CD1c-positive myeloid dendritic cell (primary cell): ENCODE measurements at regions not wholly inside any gene's neighbourhood (a gene's known extent, or its start where the extent isn't known, plus 50 kb on each side); places are given as distances from the start of the nearest gene placed in this dataset.
"Not testable (repeated sequence)": the region's sequence is repeated elsewhere in the genome, so short reads cannot be mapped to it uniquely, and the experiment has no call there.

Experiments
- DNase-seq: peaks from one replicate; pipeline ENCODE4 v3.0.0-alpha.2; 2016; ENCODE audit errors: extremely low spot score

- DNase-seq, result no peak
Measured at GRCh38 chr7:155951554-155952158, 139.4 kb upstream of the SHH start.

DNA sequence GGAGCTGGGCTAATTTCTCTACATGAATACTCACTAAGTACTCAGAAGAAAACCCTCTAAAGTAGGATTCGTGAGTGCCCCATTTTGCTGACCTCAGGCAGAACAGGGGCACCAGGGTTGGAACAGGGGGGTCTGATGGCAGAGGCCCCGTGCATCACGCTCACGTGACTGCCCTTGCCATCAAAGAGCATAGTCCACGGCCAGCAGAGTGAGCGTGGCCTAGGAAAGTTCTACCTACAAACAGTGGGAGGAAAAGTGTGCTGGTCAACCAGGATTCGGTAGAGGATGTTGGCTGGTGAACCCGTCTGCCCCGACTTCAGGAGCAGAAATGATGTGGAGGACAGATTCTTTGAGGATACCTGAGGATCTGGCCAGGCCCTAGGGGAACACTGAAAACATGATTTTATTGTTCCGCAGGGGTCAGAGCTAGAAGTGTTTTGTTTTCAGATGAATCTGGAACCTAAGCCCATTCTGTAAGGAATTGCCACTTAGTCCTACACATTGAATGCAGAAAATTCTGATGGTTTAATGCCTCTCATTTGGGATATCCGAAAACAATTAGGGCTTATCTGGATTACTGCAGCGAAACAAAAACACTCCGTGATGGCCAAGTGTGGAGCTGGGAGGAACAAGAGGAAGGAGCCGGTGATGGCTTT lies 138.8 kb upstream of the SHH start:
- no peak for DNase-seq

DNA sequence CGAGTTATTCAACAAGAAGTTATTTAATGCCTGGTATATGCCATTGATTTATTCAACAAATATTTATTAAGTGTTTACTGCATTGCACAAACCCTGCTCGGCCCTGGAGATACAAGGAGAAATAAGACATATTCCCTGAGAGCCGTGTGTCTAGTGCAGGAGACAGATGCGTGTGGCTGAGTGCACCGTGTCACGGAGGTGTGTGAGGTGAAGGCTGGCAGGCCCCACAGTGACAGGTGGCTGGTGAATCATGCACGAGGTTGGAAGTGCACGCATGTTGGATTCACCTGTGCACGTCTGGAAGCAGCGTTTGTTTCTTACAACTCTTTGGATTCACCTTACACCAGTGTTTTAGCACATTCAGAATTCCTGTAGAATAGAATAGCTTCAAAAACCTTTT lies 136.6 kb upstream of the SHH start:
- DNase-seq, result no peak

- DNase-seq, result no peak
Measured at GRCh38 chr7:155948423-155948822, 136.2 kb upstream of the SHH start.

DNA sequence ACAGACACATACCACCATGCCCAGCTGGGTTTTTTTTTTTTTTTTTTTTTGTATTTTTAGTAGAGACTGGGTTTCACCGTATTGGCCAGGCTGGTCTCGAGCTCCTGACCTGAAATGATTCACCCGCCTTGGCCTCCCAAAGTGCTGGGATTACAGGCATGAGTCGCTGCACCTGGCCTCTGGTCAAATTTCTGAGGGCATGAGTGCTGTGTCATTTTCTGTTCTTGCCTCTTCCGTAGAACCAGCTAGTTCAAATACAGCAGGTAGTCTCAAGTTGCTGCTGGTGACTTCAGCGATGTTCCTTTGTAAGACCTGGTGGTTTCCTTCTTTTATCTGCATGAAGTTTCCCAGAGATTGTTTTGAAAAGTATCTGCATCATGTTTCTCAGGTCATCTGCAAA lies 134.8 kb upstream of the SHH start:
- no peak for DNase-seq

GRCh38 chr7:155945670-155946325 lies 133.5 kb upstream of the SHH start:
- no peak for DNase-seq

GRCh38 chr7:155944901-155945300 lies 132.6 kb upstream of the SHH start:
- DNase-seq, result no peak

GRCh38 chr7:155943251-155943899 lies 131.1 kb upstream of the SHH start:
- no peak for DNase-seq

- DNase-seq, result no peak
Measured at GRCh38 chr7:155942226-155942950, 130.1 kb upstream of the SHH start.

- DNase-seq, result no peak
Measured at GRCh38 chr7:155941688-155942087, 129.4 kb upstream of the SHH start.

GRCh38 chr7:155939350-155939749 lies 127.1 kb upstream of the SHH start:
- DNase-seq, result no peak

DNA sequence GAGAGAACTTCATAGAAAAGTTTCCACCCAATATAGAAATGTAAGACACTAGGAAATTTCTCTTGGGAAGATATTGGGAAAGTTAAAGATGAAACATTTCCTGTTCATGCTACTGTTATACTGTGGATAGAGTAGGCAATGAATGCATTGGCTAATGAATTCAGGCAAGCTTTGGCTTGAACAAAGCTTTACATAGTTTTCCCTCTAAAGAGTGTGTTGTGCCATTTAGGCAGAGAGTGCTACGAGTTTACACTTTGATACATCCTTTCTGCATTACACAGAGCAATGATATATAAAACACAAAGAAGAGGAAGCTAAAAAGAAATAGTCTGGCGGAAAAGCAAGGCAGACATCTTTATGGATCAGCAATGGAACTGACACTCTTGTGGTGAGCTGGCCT lies 125.9 kb upstream of the SHH start:
- no peak for DNase-seq

DNA sequence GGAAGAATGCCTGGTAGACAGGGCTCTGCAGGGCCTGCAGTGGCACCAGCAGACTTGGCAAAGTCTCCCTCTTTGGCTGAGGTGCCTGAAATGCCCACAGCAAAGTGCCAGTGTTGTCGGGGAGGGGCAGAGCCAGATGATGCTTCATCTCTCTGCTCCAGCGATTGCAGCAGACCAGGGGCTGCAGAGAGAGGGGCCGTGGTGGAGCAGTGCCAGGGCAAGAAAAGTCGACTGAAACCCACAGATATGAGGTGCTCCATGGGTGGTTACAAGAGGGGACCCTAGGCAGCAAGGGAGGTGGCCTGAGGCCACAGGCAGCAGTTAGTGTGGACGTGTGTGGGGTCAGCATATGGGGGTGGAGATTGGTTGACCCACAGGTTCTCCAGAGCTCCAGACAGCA lies 123.5 kb upstream of the SHH start:
- no peak for DNase-seq

GRCh38 chr7:155935005-155935557 lies 122.8 kb upstream of the SHH start:
- no peak for DNase-seq

DNA sequence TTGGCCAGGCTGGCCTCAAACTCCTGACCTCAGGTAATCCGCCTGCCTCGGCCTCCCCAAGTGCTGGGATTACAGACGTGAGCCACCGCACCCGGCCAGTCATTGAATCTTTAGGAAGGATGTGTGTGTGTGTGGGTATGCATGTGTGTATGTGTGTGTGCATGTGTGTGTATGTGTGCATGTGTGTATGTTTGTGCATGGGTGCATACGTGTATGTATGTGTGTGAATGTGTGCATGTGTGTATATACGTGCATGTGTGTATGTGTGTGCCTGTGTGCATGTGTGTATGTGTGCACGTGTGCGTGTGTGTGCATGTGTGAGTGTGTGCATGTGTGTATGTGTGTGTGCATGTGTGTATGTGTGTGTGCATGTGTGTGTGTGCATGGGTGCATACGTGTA lies 120.1 kb upstream of the SHH start:
- DNase-seq, result not testable (repeated sequence)

DNA sequence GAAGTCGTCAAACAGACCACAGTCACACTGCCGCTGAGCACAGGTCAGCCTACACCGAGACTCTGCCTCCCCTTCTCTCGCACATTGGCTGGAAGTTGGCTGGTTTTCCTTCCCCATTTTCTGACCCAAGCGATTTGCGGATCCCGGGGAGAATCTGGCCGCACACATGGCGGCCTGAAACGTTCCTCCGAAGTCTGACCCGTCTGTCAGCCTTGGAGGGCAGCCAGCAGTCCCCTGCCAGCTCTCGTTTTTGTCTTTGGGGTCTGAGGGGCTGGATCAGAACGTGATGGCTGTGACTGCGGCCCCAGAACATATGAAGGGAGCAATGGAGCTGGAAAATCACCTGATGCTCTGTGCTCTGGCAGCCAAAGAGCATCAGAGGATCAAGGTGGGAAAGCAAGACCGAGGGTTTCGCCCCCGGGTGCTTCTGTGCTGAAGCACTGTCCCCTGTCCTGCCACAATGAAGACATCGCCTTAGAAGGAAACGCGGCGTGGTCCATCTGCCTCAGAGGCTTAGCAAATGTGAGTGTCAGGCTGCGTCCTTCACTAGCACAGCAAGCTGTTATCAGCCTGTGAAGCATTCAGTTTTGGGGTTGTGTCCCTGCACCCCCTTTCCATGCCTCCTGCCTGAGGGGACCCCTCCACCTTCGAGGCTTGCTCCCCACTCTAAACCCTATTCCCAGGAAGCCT lies 119.3 kb upstream of the SHH start:
- no peak for DNase-seq

DNA sequence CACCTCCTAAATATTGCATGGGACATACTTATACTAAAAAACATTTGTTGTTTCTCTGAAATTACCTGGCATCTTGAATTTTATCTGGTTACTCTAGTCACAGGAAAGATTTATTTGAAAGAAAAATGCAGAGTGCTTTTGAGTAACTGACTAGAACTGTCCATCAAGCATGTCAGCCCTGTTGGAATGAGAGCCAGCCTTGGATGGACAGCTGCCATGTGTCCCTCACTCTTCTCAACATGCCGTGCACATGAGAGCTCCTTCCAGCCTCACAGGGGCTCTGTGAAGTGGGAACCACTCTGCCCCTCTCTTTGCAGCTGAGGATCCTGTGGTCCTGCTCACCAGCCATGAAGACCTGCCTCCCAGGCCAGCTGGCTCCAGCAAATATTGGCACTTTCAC lies 118.3 kb upstream of the SHH start:
- DNase-seq, result no peak

DNA sequence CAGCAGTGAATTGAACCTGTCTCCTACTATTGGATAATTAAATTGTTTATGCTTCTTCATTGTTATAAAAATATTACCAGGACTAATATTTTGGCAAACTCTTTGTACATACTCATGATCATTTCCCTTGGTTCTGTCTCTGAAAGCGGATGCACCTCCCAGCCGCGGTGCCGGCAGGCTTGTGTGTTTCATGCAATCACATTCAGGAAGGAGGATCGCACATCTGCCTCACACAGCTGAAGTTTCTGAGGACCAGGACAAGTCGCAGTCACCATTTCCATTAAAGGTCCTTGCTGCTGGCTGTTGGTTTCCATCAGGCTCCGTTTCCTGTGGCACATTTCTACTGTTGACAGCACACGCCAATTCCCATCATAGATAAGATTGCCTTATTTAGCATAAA lies 117.8 kb upstream of the SHH start:
- no peak for DNase-seq

DNA sequence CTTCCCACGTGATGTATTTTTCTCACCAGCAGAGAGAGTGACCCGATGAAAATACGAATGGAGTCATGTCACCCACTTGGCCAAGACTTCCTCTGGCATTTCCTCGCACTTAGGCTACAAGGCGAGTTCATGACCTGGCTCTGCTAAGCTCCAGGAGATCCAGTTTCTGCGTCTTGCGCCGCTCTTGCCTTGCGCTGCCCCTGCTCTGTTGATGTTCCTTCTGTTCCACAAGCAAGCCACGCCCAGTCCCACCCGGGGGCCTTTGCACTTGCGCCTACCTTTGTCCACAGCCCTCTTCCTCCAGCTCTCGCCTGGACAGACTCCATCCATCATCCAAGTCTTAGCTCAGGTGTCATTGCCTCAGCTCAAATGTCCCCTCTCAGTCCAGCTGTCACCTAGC lies 116.3 kb upstream of the SHH start:
- DNase-seq, result no peak

DNA sequence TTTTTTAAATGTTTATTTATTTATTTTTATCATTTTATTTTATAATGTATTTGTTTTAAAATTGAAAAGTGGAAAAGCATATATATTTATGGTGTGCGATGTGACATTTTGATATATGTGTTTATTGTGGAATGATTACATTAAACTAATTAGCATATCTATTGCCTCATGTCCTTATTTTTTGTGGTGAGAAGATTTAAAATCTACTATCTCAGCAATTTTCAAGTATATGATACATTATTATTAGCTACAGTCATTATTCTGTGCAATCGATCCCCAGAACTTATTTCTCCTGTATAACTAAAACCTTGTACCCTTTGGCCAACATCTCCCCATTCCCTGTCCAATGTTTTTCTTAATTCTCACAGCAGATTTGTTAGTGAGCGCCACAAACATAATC lies 115.6 kb upstream of the SHH start:
- no peak for DNase-seq

DNA sequence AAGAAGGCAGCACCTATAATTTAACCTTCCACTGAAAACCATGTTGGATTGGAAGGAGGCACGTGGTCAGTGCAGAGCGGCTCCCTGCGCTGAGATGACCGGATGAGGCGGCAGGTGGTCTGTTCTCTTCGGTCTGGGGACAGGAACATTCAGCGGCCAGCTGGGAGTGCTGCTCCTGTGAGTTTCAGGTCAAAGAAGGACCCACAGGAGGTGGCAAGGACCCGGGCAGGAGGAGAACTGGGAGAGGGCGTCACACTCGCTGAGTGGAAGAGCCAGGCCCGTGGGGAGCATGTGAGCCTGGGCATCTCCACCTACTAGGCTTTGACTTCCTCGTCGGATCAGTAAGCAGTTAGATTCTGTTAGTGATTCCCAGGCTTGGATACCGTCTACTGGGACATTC lies 113.4 kb upstream of the SHH start:
- DNase-seq, result no peak
